ENCODE measurements at regions not wholly inside any gene's neighbourhood (a gene's known extent, or its start where the extent isn't known, plus 50 kb on each side); places are given as distances from the start of the nearest gene placed in this dataset.
A peak's percentile ranks its signal among the peaks of the same experiment; 100 is the strongest.

DNA sequence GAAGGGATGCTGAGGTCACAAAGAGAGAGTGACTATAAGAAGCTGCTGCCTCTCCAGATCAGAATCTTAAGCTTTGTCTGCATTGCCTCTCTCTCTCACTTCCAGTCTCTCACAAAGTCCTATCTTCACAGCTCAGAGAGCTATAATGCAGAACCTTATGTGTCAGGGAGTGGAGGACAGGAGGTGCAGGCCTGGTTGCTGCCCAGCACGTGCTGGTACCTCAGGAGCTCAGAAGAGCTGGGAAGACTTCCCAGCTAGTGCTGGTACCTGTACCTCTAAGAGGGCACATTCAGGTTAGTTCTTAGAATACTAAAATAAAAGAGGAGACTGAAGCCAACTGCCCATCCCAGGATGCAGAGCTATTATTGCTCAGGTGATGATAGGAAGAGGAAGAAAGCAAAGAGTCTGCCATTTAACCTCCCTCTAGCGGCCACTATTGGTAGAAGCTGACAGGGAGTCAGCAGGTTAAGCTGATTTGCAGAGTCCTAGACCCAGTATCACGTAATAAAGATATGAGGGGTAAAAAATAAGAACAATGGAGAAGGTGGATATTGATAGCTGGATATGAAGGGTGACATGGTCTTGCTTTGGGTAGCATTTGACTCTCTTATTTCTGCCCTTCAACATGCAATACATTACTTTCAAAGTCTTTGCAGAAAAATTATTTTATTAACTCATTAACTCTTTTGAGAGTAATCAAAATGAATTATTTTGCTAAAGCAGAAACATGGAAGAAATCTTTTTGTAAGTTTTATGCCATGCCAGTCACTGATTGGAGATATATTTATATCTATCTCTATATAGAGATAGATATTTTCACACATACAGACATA is 138.1 kb upstream of the HMCN1 start:
- DNase-seq (ENCODE audit: low spot score): peak; percentile 14
- H3K27me3 Mint-ChIP-seq (ENCODE audit: low read depth): no peaks in the 10 kb centered on the region
- H3K9me3 Mint-ChIP-seq: peaks cover under 1% of the 10 kb centered on the region
- intact Hi-C loops (cut with micrococcal nuclease): loop anchor here (5.0 to 10.0 kb wide), 2 partner anchors 34 to 281 kb away; partner anchors contain the start of gene IVNS1ABP
- H3K4me3 Mint-ChIP-seq (ENCODE audit: low read depth): no peak overlapping the region
- peaks cover 30% of the 10 kb centered on the region for H3K4me1 Mint-ChIP-seq (ENCODE audit: low read depth)
- H3K36me3 Mint-ChIP-seq (ENCODE audit: low read depth): peaks cover 4% of the 10 kb centered on the region
- H3K27ac Mint-ChIP-seq: no peak overlapping the region

DNA sequence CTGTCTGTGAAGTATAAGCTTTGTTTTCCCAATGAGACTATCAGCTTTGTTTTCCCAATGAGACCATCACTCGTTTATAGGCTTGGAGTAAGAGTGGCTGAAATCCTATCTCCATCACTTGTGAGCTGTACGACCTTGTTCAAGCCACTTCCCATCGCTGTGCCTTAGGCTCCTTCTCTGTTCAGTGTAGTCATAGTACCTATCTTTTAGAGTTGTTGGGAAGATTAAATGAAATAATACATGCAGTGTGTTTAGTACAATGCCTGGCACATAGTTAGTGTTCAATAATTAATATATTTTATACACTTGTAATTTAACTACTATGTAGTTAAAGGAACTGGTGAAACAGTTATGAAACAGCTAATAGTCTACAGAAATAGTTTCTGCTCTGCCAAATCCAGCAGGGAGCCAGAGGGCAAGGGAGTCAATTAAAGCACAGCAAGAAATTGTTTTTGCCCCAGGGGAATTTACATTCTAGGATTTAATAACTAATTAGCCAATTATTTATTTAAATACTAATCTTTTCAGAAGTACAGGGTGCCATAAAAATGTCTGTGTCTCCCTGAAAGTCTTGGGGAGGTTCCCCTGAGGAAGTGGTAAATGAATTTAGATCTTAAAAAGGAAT is 139.3 kb upstream of the HMCN1 start:
- H3K4me3 Mint-ChIP-seq (ENCODE audit: low read depth): no peak overlapping the region
- intact Hi-C loops (cut with micrococcal nuclease): loop anchor here (5.0 to 10.0 kb wide), 2 partner anchors 33 to 280 kb away; partner anchors contain the start of gene IVNS1ABP
- H3K9me3 Mint-ChIP-seq: peaks cover 9% of the 10 kb centered on the region
- no peak for DNase-seq (ENCODE audit: low spot score)
- H3K4me1 Mint-ChIP-seq (ENCODE audit: low read depth): peaks cover 30% of the 10 kb centered on the region
- no peak overlapping the region for H3K27ac Mint-ChIP-seq
- peaks cover 4% of the 10 kb centered on the region for H3K36me3 Mint-ChIP-seq (ENCODE audit: low read depth)
- no peaks in the 10 kb centered on the region for H3K27me3 Mint-ChIP-seq (ENCODE audit: low read depth)

DNA sequence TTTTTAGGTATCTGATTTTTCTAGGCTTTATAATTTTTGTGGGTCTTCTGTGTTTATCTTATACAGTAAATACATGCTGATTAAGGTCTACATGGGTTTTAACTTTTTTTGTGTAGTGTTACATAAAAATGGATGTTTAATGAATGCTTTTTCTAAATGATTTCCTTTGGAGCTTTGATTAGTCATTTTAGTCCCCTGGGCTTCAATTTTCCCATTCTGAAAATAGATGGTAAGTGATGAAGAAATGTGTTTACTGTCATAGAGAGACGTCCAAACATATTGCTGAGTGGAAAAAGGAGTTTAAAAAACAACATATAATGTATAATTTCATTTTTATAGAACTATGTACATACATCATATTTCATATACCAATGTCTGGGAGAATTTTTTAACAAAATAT is 140.9 kb upstream of the HMCN1 start:
- peaks cover 9% of the 10 kb centered on the region for H3K9me3 Mint-ChIP-seq
- DNase-seq (ENCODE audit: low spot score): no peak
- no peak overlapping the region for H3K27ac Mint-ChIP-seq
- peaks cover 27% of the 10 kb centered on the region for H3K4me1 Mint-ChIP-seq (ENCODE audit: low read depth)
- intact Hi-C loops (cut with micrococcal nuclease): loop anchor here (10.0 kb wide), 1 partner anchor 278 kb away; the partner anchor contains the start of gene IVNS1ABP
- no peak overlapping the region for H3K4me3 Mint-ChIP-seq (ENCODE audit: low read depth)
- no peaks in the 10 kb centered on the region for H3K27me3 Mint-ChIP-seq (ENCODE audit: low read depth)
- H3K36me3 Mint-ChIP-seq (ENCODE audit: low read depth): peaks cover 4% of the 10 kb centered on the region

DNA sequence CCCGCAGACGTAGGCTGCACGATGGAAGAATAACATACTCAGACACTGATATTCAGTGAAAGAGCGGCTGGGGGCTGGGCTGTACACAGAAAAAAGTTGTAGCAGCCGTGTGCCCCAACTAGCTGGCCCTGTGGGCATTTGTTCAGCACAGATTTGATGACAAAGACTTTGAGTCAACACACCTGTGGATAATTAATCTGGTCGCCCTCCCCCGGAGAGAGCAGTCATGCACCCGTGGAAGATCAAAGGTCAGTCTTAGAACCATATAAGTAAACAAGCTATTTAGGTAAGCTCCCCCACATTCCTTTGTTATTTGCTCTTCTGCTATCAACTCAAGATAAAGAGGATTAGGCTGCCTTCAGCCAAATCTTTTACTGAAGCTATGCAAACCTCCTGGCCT is 148.4 kb upstream of the HMCN1 start:
- no peaks in the 10 kb centered on the region for H3K27me3 Mint-ChIP-seq (ENCODE audit: low read depth)
- no peaks in the 10 kb centered on the region for H3K4me1 Mint-ChIP-seq (ENCODE audit: low read depth)
- peaks cover 13% of the 10 kb centered on the region for H3K36me3 Mint-ChIP-seq (ENCODE audit: low read depth)
- H3K4me3 Mint-ChIP-seq (ENCODE audit: low read depth): no peak overlapping the region
- DNase-seq (ENCODE audit: low spot score): no peak
- no peak overlapping the region for H3K27ac Mint-ChIP-seq
- H3K9me3 Mint-ChIP-seq: peaks cover 45% of the 10 kb centered on the region
- intact Hi-C loops (cut with micrococcal nuclease): no loop called here

DNA sequence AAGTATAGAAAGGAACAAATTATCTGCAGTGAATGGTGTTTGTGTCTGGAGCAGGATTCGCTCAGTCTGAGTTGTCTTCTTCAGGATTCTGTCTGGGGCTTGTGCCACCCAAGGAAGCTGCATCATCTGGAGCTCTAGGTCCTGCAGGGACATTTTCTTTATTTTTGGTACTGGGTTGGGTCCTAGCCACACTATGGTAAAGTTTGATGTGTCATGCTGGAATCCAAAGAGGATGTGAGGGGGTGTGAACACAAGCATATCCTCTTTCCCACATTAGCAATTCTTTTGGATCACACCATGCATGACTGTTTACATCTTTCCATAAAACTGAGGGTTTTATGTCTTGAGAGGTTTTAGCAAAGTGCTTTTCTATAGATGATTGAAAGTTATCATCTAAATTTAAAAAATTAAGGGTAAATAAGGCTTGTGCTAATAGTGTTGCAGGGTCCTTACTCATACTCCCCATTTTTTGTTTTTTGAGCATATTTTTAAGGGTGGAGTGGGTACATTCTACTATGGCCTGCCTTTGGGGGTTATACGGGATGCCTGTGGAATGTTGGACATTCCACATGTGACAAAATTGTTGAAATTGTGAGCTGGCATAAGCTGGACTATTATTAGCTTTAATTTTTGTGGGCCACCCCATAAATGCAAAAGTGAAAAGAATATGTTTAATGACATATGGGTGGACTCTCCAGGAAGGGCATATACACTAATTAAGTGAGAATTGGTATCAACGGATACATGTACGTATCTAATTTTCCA is 152.0 kb upstream of the HMCN1 start:
- Mint-ChIP-seq H3K36me3 (ENCODE audit: low read depth) (peaks cover 40% of the 10 kb centered on the region), H3K9me3 (peaks cover 75% of the 10 kb centered on the region), H3K4me3 (ENCODE audit: low read depth) (no peak overlapping the region), H3K27me3 (ENCODE audit: low read depth) (no peaks in the 10 kb centered on the region), H3K4me1 (ENCODE audit: low read depth) (no peaks in the 10 kb centered on the region), H3K27ac (no peak overlapping the region)
- DNase-seq (ENCODE audit: low spot score): no peak
- intact Hi-C loops (cut with micrococcal nuclease): no loop called here

DNA sequence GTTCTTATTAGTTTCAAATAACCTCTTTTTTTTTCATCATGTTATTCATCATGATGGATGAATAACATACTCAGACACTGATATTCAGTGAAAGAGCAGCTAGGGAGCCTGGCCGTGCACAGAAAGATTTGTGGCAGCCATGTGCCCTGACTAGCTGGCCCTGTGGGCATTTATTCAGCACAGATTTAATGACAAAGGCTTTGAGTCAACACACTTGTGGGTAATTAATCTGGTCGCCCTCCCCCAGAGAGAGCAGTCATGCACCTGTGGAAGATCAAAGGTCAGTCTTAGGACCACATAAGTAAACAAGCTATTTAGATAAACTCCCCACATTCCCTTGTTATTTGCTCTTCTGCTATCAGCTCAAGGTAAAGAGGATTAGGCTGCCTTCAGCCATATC is 153.2 kb upstream of the HMCN1 start:
- Mint-ChIP-seq H3K36me3 (ENCODE audit: low read depth) (peaks cover 44% of the 10 kb centered on the region), H3K4me1 (ENCODE audit: low read depth) (no peaks in the 10 kb centered on the region), H3K4me3 (ENCODE audit: low read depth) (no peak overlapping the region), H3K27me3 (ENCODE audit: low read depth) (no peaks in the 10 kb centered on the region), H3K27ac (no peak overlapping the region), H3K9me3 (peaks cover 83% of the 10 kb centered on the region)
- intact Hi-C loops (cut with micrococcal nuclease): no loop called here
- DNase-seq (ENCODE audit: low spot score): no peak

DNA sequence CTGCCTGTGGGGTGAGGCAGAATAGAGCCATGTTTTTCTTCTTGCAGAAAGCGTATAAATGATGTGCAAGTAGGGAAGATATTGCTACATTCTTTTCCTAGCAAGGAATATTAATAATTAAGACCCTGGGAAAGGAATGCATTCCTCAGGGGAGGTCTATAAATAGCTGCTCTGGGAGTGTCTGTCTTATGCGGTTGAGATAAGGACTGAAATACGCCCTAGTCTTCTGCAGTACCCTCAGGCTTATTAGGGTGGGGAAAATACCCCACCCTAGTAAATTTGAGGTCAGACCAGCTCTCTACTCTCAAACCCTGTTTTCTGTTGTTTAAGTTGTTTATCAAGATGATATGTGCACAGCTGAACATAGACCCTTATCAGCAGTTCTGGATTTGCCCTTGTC is 155.9 kb upstream of the HMCN1 start:
- Mint-ChIP-seq H3K4me3 (ENCODE audit: low read depth) (no peak overlapping the region), H3K27me3 (ENCODE audit: low read depth) (no peaks in the 10 kb centered on the region), H3K4me1 (ENCODE audit: low read depth) (peaks cover 6% of the 10 kb centered on the region), H3K9me3 (peaks cover 84% of the 10 kb centered on the region), H3K27ac (no peak overlapping the region), H3K36me3 (ENCODE audit: low read depth) (peaks cover 51% of the 10 kb centered on the region)
- intact Hi-C loops (cut with micrococcal nuclease): no loop called here
- no peak for DNase-seq (ENCODE audit: low spot score)

DNA sequence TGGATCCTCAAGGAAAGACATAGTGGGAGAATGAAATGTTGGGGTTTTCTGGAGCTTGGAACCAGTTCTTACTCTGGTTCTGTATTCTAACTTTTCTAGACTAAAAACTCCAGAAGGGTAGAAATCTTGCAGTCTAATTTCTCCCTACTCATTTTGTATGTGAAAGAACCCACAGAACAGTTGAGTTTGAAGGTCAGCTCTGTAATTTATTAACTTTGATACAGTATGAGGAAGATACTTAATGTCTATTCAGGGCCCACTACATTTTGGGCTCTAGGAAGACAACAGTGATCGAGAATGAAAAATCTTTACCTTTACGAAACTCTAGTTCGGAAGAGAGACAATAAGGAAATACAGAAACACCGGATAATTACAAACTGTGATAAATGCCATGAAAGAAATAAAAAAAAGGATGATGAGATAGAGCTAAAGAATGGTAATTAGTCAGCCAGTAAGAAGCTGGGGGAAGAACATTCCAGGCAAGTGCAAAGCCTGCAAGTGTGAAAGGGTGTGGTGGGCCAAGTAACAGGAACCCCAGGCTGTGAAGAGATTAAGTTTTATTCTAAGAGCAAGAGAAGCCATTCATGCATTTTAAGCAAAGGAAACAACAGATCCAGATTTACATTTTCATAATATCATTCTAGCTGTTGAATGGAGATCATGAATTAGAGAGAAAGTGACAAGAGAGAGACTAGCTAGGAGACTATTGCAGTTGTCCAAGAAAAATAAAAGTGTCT is 159.9 kb upstream of the HMCN1 start:
- H3K27ac Mint-ChIP-seq: no peak overlapping the region
- intact Hi-C loops (cut with micrococcal nuclease): no loop called here
- H3K36me3 Mint-ChIP-seq (ENCODE audit: low read depth): peaks cover 34% of the 10 kb centered on the region
- H3K4me3 Mint-ChIP-seq (ENCODE audit: low read depth): no peak overlapping the region
- H3K4me1 Mint-ChIP-seq (ENCODE audit: low read depth): peaks cover 17% of the 10 kb centered on the region
- no peak for DNase-seq (ENCODE audit: low spot score)
- no peaks in the 10 kb centered on the region for H3K27me3 Mint-ChIP-seq (ENCODE audit: low read depth)
- peaks cover 57% of the 10 kb centered on the region for H3K9me3 Mint-ChIP-seq

DNA sequence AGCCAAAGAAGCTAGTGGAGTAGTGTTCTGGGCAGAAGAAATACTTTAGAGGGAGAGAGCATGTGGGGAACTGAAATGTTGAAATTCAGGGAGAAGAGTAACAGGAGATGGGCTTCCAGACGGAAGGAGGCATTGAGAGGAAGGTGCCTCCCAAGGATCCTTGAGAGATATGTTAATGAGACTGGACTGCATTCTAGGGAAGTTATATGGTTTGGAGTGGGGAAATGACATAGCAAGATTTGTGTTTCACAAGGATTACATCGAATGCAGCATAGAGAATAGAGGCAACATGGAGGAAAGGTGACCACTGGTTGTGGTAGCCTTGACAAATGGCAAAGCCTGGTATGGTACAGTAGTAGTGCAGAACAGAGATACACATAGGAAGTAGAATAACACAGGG is 160.5 kb upstream of the HMCN1 start:
- intact Hi-C loops (cut with micrococcal nuclease): no loop called here
- no peak overlapping the region for H3K4me3 Mint-ChIP-seq (ENCODE audit: low read depth)
- no peaks in the 10 kb centered on the region for H3K27me3 Mint-ChIP-seq (ENCODE audit: low read depth)

DNA sequence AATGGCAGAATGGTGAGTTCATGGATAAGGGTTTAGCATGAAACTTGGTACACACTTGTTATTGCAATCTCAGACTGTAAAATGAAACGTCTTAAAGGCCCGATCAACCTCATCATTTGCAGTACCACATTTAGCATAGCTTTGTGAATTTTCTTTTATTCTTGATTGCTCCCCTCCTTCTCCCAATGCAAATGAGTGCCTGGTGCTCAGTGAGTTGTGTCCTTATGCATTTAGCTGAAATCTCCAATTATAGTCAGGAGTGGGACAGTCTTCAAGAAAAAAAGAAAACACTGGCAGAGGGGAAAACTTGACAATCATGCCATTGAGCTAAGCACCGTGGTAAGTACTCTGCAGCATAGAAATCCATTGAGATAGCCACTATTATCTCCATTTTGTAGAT is 161.0 kb upstream of the HMCN1 start:
- intact Hi-C loops (cut with micrococcal nuclease): no loop called here
- H3K36me3 Mint-ChIP-seq (ENCODE audit: low read depth): peaks cover 27% of the 10 kb centered on the region

More for the DNA sequence above, 160.5 kb upstream of the HMCN1 start:
- Mint-ChIP-seq H3K36me3 (ENCODE audit: low read depth) (peaks cover 30% of the 10 kb centered on the region), H3K4me1 (ENCODE audit: low read depth) (peaks cover 23% of the 10 kb centered on the region), H3K9me3 (peaks cover 51% of the 10 kb centered on the region), H3K27ac (no peak overlapping the region)
- no peak for DNase-seq (ENCODE audit: low spot score)

DNA sequence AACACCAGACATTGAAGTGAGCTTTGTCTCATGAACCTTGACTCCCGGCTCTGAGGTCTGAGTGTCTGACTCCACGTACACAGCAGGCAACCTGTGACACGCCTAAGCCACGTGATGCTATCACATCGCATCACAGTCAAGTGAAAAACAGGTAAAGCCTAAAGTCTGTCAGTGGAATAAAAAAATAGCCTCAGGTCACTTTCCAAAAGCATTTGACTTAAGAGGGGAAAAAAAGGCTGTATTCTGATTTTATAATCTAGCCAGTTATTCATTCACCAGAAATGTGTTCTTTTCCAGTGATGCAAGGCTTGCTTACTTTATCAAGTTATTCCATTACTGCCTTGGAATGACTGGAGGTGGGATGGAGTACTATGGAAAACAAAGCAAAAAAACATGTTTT is 163.2 kb upstream of the HMCN1 start:
- no peak for DNase-seq (ENCODE audit: low spot score)
- Mint-ChIP-seq H3K27ac (no peak overlapping the region), H3K27me3 (ENCODE audit: low read depth) (no peaks in the 10 kb centered on the region), H3K4me3 (ENCODE audit: low read depth) (no peak overlapping the region), H3K4me1 (ENCODE audit: low read depth) (peaks cover 46% of the 10 kb centered on the region), H3K36me3 (ENCODE audit: low read depth) (peaks cover 18% of the 10 kb centered on the region), H3K9me3 (peaks cover 26% of the 10 kb centered on the region)
- intact Hi-C loops (cut with micrococcal nuclease): no loop called here

More for the DNA sequence above, 161.0 kb upstream of the HMCN1 start:
- Mint-ChIP-seq H3K9me3 (peaks cover 46% of the 10 kb centered on the region), H3K27ac (no peak overlapping the region), H3K27me3 (ENCODE audit: low read depth) (no peaks in the 10 kb centered on the region), H3K4me3 (ENCODE audit: low read depth) (no peak overlapping the region), H3K4me1 (ENCODE audit: low read depth) (peaks cover 28% of the 10 kb centered on the region)
- no peak for DNase-seq (ENCODE audit: low spot score)
